HepG2 (cell line): ENCODE measurements at regions not wholly inside any gene's neighbourhood (a gene's known extent, or its start where the extent isn't known, plus 50 kb on each side); places are given as distances from the start of the nearest gene placed in this dataset.

Experiments used
- ATAC-seq: fragments of 200-7000 bp; cut with Tn5 transposase; 3 replicates; pipeline ENCODE4 v1.9.1; 2020; ENCODE audit warnings: mild to moderate bottlenecking, moderate library complexity
- BruUV-seq: library from RNA; stranded (reverse); fragments of 400-500 nt; replicated peaks from 2 replicates; lab custom pipeline; 2021; lab: Mats Ljungman, UMichigan
- CTCF ChIA-PET: fragments of 300-600 bp; formaldehyde crosslinking; extraction: SDS; loops from one replicate; lab custom pipeline; 2021; ENCODE audit warnings: low total read pairs, inconsistent platforms, low intra/inter-chr PET ratio; lab: Yijun Ruan, JAX
- POLR2A ChIA-PET: fragments of 350-600 bp; sonication (Branson Sonifier 250); formaldehyde crosslinking; loops from one replicate; lab custom pipeline; 2020; ENCODE audit warnings: antibody characterized with exemption, inconsistent platforms; lab: Yijun Ruan, JAX
- DNase-seq: peaks from one replicate; pipeline ENCODE4 v3.0.0-alpha.2; 2015; ENCODE audit warnings: low spot score
- FAIRE-seq: peaks from 3 replicates; lab custom pipeline; 2011; peaks lifted over from hg19 to GRCh38; lab: Jason Lieb, UNC
- H2AFZ ChIP-seq: one replicate; pipeline ENCODE4 v1.6.1; 2011; ENCODE audit warnings: low read length, inconsistent platforms
- H3K27ac ChIP-seq: fragments of 300-600 bp; 3 replicates; pipeline ENCODE4 v1.8.0; 2011; ENCODE audit warnings: mixed run types, mild to moderate bottlenecking, mixed read lengths, low read length, inconsistent platforms; ENCODE audit not compliant: insufficient read depth; ENCODE audit errors: extremely low read length
- H3K27me3 ChIP-seq, 2 experiments: fragments of 200-600 bp in 1 of 2; 2 replicates in 1 of 2; 3 replicates in 1 of 2; pipeline versions ENCODE4 v1.6.0 to v1.8.0; 2011; ENCODE audit warnings: low read length in 2 of 2, mild to moderate bottlenecking in 2 of 2, moderate library complexity in 2 of 2, inconsistent platforms in 1 of 2; ENCODE audit not compliant: insufficient read depth in 2 of 2, control insufficient read depth in 1 of 2
- H3K36me3 ChIP-seq, 2 experiments: fragments of 200-600 bp in 1 of 2; replicated peaks in 1 of 2; 2 replicates in 1 of 2; 3 replicates in 1 of 2; pipeline versions ENCODE4 v1.5.1 to v1.8.0; 2011; ENCODE audit warnings: low read length in 2 of 2, inconsistent platforms in 1 of 2; ENCODE audit not compliant: insufficient read depth in 2 of 2, control insufficient read depth in 1 of 2
- H3K4me1 ChIP-seq: 2 replicates; pipeline ENCODE4 v1.5.1; 2012; ENCODE audit warnings: low read length, inconsistent platforms; ENCODE audit not compliant: insufficient read depth
- H3K4me2 ChIP-seq: 2 replicates; pipeline ENCODE4 v1.6.0; 2011; ENCODE audit warnings: low read depth, low read length, inconsistent platforms
- H3K4me3 ChIP-seq, 3 experiments: fragments of 200-600 bp in 1 of 3; sonication (generic), shearing (Covaris generic) in 1 of 3; replicated peaks in 1 of 3; 2 replicates each; pipeline ENCODE4 v1.5.1; 2011 to 2016; ENCODE audit warnings: low read length in 3 of 3, inconsistent platforms in 2 of 3, low read depth in 2 of 3, mild to moderate bottlenecking in 2 of 3, control low read depth in 1 of 3, mixed read lengths in 1 of 3; ENCODE audit not compliant: insufficient read depth in 1 of 3
- H3K79me2 ChIP-seq: one replicate; pipeline ENCODE4 v1.6.1; 2011; ENCODE audit warnings: low read length, inconsistent platforms; ENCODE audit not compliant: insufficient read depth
- H3K9ac ChIP-seq: 2 replicates; pipeline ENCODE4 v1.6.0; 2011; ENCODE audit warnings: mild to moderate bottlenecking, low read depth, low read length, inconsistent platforms; ENCODE audit not compliant: insufficient read depth
- H3K9me3 ChIP-seq: 2 replicates; pipeline ENCODE4 v1.5.1; 2012; ENCODE audit warnings: mild to moderate bottlenecking, low read length
- H4K20me1 ChIP-seq: 2 replicates; pipeline ENCODE4 v1.6.0; 2011; ENCODE audit warnings: inconsistent platforms, mild to moderate bottlenecking, low read length, moderate library complexity; ENCODE audit not compliant: insufficient read depth
- ADNP ChIP-seq: sonication (generic); formaldehyde crosslinking; IDR thresholded peaks from 2 replicates; pipeline ENCODE4 v1.4.0; 2020; ENCODE audit warnings: missing genetic modification reagents
- ASH2L ChIP-seq: fragments of 300-600, 200-600 bp; sonication (generic); IDR thresholded peaks from 2 replicates; pipeline ENCODE4 v1.7.0; 2017; ENCODE audit warnings: low read depth, mild to moderate bottlenecking, moderate library complexity, mixed read lengths, low read length; ENCODE audit not compliant: insufficient read length
- BATF2 ChIP-seq: sonication (generic); formaldehyde crosslinking; IDR thresholded peaks from 2 replicates; pipeline ENCODE4 v1.8.0; 2022; ENCODE audit warnings: mild to moderate bottlenecking, missing genetic modification reagents, moderate library complexity
- BCL6 ChIP-seq: IDR thresholded peaks from 2 replicates; pipeline ENCODE4 v1.6.1; 2016; ENCODE audit warnings: missing genetic modification reagents, missing compliant biosample characterization
- FLYWCH1 ChIP-seq: sonication (generic); formaldehyde crosslinking; IDR thresholded peaks from 2 replicates; pipeline ENCODE4 v1.8.1; 2023; ENCODE audit warnings: mild to moderate bottlenecking, missing genetic modification reagents
- HDAC1 ChIP-seq: sonication (generic); formaldehyde crosslinking; IDR thresholded peaks from 2 replicates; pipeline ENCODE4 v1.5.1; 2020; ENCODE audit warnings: mild to moderate bottlenecking, missing genetic modification reagents
- HIVEP1 ChIP-seq: sonication (generic); formaldehyde crosslinking; IDR thresholded peaks from 2 replicates; pipeline ENCODE4 v1.4.0; 2020; ENCODE audit warnings: mild to moderate bottlenecking, missing genetic modification reagents
- IRX3 ChIP-seq: sonication (generic); formaldehyde crosslinking; IDR thresholded peaks from 2 replicates; pipeline ENCODE4 v1.8.1; 2023; ENCODE audit warnings: mild to moderate bottlenecking, low read depth, missing genetic modification reagents, borderline replicate concordance
- MYNN ChIP-seq: sonication (generic); formaldehyde crosslinking; IDR thresholded peaks from 2 replicates; pipeline ENCODE4 v1.4.0; 2020; ENCODE audit warnings: mild to moderate bottlenecking, low read depth, missing genetic modification reagents
- RFXAP ChIP-seq: sonication (generic); formaldehyde crosslinking; IDR thresholded peaks from 2 replicates; pipeline ENCODE4 v1.4.0; 2020; ENCODE audit warnings: missing genetic modification reagents, borderline replicate concordance
- SAP130 ChIP-seq: IDR thresholded peaks from 2 replicates; pipeline ENCODE4 v1.6.1; 2016; ENCODE audit warnings: low read depth
- SP2 ChIP-seq: sonication (generic); formaldehyde crosslinking; IDR thresholded peaks from 2 replicates; pipeline ENCODE4 v1.5.1; 2020; ENCODE audit warnings: mild to moderate bottlenecking, missing genetic modification reagents
- ZFP37 ChIP-seq: sonication (generic); formaldehyde crosslinking; IDR thresholded peaks from 2 replicates; pipeline ENCODE4 v1.4.0; 2020; ENCODE audit warnings: missing genetic modification reagents, borderline replicate concordance
- ZNF124 ChIP-seq: sonication (generic); formaldehyde crosslinking; IDR thresholded peaks from 2 replicates; pipeline ENCODE4 v1.4.0; 2020; ENCODE audit warnings: missing genetic modification reagents
- ZNF17 ChIP-seq: sonication (generic); formaldehyde crosslinking; IDR thresholded peaks from 2 replicates; pipeline ENCODE4 v1.5.0; 2020; ENCODE audit warnings: mild to moderate bottlenecking, missing genetic modification reagents
- ZNF20 ChIP-seq: sonication (generic); formaldehyde crosslinking; IDR thresholded peaks from 2 replicates; pipeline ENCODE4 v1.4.0; 2020; ENCODE audit warnings: mild to moderate bottlenecking, moderate library complexity, missing genetic modification reagents
- ZNF329 ChIP-seq: sonication (generic); formaldehyde crosslinking; IDR thresholded peaks from 2 replicates; pipeline ENCODE4 v1.9.0; 2021; ENCODE audit warnings: low read depth, mild to moderate bottlenecking, missing genetic modification reagents
- ZNF335 ChIP-seq: sonication (generic); formaldehyde crosslinking; IDR thresholded peaks from 2 replicates; pipeline ENCODE4 v1.4.0; 2020; ENCODE audit warnings: missing genetic modification reagents
- ZNF431 ChIP-seq: sonication (generic); formaldehyde crosslinking; IDR thresholded peaks from 2 replicates; pipeline ENCODE4 v1.9.0; 2022; ENCODE audit warnings: missing genetic modification reagents, low read depth, mild to moderate bottlenecking, borderline replicate concordance
- ZNF598 ChIP-seq: sonication (generic); formaldehyde crosslinking; IDR thresholded peaks from 2 replicates; pipeline ENCODE4 v1.5.1; 2020; ENCODE audit warnings: mild to moderate bottlenecking, missing genetic modification reagents, borderline replicate concordance
- ZNF616 ChIP-seq: sonication (generic); formaldehyde crosslinking; IDR thresholded peaks from 2 replicates; pipeline ENCODE4 v1.5.0; 2020; ENCODE audit warnings: low read depth, mild to moderate bottlenecking, missing genetic modification reagents
- ZNF674 ChIP-seq: sonication (generic); formaldehyde crosslinking; IDR thresholded peaks from 2 replicates; pipeline ENCODE4 v1.5.0; 2020; ENCODE audit warnings: low read depth, mild to moderate bottlenecking, missing genetic modification reagents
- ZNF7 ChIP-seq: IDR thresholded peaks from 2 replicates; pipeline ENCODE4 v1.6.1; 2016; ENCODE audit warnings: missing biosample characterization, missing genetic modification reagents
- ZNF75D ChIP-seq: sonication (generic); formaldehyde crosslinking; IDR thresholded peaks from 2 replicates; pipeline ENCODE4 v1.8.1; 2023; ENCODE audit warnings: missing genetic modification reagents, mild to moderate bottlenecking, borderline replicate concordance
- ZNF775 ChIP-seq: sonication (generic); formaldehyde crosslinking; IDR thresholded peaks from 2 replicates; pipeline ENCODE4 v1.4.0; 2020; ENCODE audit warnings: missing genetic modification reagents, mild to moderate bottlenecking, moderate library complexity, borderline replicate concordance
- ZNF790 ChIP-seq: sonication (generic); formaldehyde crosslinking; IDR thresholded peaks from 2 replicates; pipeline ENCODE4 v1.8.0; 2022; ENCODE audit warnings: missing genetic modification reagents, mild to moderate bottlenecking, borderline replicate concordance
- WGBS: methylation state at CpG from one replicate; pipeline ENCODE4 v1.1.6; 2017; ENCODE audit warnings: low lambda C conversion rate; 5-methylcytosine and 5-hydroxymethylcytosine counted together
- in situ Hi-C: cut with HindIII; loops from 2 replicates; pipeline ENCODE4 v1.10.0; 2017; ENCODE audit warnings: low pct_unique_long_range_greater_than_20kb; ENCODE audit not compliant: extremely low pct_ligation_motif_present
- intact Hi-C: fragments of 100-400 bp; cut with micrococcal nuclease; formaldehyde crosslinking; loops from one replicate; pipeline ENCODE4 v1.10.0; 2022; ENCODE audit not compliant: unreplicated experiment
- TF ChIP-seq, protein P1 (sequence below): sonication (generic); formaldehyde crosslinking; conservative IDR thresholded peaks from 2 replicates; pipeline ENCODE4 v1.8.0; 2022; ENCODE audit warnings: low read depth, missing genetic modification reagents

DNA sequence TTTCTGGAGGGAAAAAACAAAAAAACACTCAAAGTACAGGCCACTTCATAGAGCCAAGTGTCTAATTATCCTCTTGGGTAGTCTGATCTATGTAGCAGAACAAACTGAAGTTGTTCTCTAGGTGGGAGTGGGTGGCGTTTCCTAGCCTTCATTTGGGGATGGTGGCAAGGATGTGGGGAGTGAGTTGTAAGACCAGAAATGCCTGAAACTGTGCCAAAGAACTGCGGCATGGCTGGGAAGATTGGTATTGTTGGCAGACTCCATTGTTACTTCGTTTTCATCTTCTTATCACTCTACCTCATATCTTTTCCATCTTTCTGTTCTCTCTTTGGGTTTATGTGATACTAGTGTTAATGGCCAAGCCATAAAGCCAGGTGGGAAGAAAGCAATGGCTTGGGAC, 177.3 kb upstream of the DDHD1 start (continued):
- TF ChIP-seq ZNF775 (no peak), ZNF790 (no peak), ZNF674 (CRISPR knock-in tag) (no peak), HDAC1 (CRISPR knock-in tag) (no peak), ZNF20 (no peak), ASH2L (no peak), MYNN (CRISPR knock-in tag) (no peak), IRX3 (CRISPR knock-in tag) (no peak), ZNF335 (CRISPR knock-in tag) (no peak), ZNF329 (CRISPR knock-in tag) (no peak), FLYWCH1 (CRISPR knock-in tag) (no peak)
- TF ChIP-seq, protein P1, sequence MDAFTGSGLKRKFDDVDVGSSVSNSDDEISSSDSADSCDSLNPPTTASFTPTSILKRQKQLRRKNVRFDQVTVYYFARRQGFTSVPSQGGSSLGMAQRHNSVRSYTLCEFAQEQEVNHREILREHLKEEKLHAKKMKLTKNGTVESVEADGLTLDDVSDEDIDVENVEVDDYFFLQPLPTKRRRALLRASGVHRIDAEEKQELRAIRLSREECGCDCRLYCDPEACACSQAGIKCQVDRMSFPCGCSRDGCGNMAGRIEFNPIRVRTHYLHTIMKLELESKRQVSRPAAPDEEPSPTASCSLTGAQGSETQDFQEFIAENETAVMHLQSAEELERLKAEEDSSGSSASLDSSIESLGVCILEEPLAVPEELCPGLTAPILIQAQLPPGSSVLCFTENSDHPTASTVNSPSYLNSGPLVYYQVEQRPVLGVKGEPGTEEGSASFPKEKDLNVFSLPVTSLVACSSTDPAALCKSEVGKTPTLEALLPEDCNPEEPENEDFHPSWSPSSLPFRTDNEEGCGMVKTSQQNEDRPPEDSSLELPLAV (CRISPR knock-in tag), result no peak

DNA sequence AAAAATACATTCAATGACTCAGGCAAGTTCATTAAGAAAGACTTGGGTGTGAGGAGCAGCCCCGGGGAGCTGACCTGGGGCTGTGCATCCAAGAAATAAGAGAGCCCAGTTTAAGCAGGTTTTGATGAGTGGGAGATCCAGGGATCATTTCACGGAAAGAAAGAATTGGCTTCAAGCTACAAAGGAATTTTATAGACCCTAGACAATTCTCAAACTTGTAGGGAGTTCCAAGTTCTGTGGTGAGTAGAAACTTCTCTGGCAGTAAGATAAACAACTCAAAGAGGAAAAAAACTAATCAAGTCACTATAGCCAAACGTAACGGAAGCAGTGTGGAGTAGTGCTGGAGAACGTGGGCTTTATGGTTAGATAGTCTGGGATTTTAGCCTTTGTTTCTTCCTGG, 175.7 kb upstream of the DDHD1 start:
- no TSS peak for BruUV-seq
- ChIA-PET CTCF (no interaction called here), POLR2A (no interaction called here)
- no peak overlapping the region for H3K9ac ChIP-seq
- H3K27me3 ChIP-seq, result no peaks in the 10 kb centered on the region; a peak in 1 of 5 replicates
- no peaks in the 10 kb centered on the region for H3K9me3 ChIP-seq
- ATAC-seq (no peak), FAIRE-seq (no peak), DNase-seq (no peak)
- no peak overlapping the region for H3K4me2 ChIP-seq
- H3K27ac ChIP-seq, result no peak overlapping the region
- in situ Hi-C loops, result no loop called here
- intact Hi-C loops, result loop anchor here (5.0 kb wide), 1 partner anchor 37 kb away; no protein-coding TSS in a partner anchor
- no peak overlapping the region for H2AFZ ChIP-seq
- H3K36me3 ChIP-seq, result no peaks in the 10 kb centered on the region
- H3K4me3 ChIP-seq, result no peak overlapping the region
- WGBS, result 18% methylated on average over 5 of the region's 5 CpGs
- H3K79me2 ChIP-seq, result no peaks in the 10 kb centered on the region
- no peaks in the 10 kb centered on the region for H4K20me1 ChIP-seq
- H3K4me1 ChIP-seq, result no peaks in the 10 kb centered on the region
- TF ChIP-seq SAP130 (CRISPR knock-in tag), result no peak
- TF ChIP-seq RFXAP (CRISPR knock-in tag), result no peak
- TF ChIP-seq BCL6, result no peak
- no peak for TF ChIP-seq HIVEP1 (CRISPR knock-in tag)
- no peak for TF ChIP-seq ADNP (CRISPR knock-in tag)
- TF ChIP-seq ZNF75D (CRISPR knock-in tag), result no peak
- no peak for TF ChIP-seq BATF2
- TF ChIP-seq ZNF598 (CRISPR knock-in tag), result no peak
- TF ChIP-seq ZNF775, result no peak
- no peak for TF ChIP-seq ZNF431 (CRISPR knock-in tag)
- TF ChIP-seq ZFP37 (CRISPR knock-in tag), result no peak
- TF ChIP-seq ZNF616 (CRISPR knock-in tag), result no peak
- TF ChIP-seq ZNF7 (CRISPR knock-in tag), result no peak
- no peak for TF ChIP-seq SP2 (CRISPR knock-in tag)
- no peak for TF ChIP-seq ZNF17 (CRISPR knock-in tag)
- TF ChIP-seq ZNF124 (CRISPR knock-in tag), result no peak
